ENCODE measurements at regions not wholly inside any gene's neighbourhood (a gene's known extent, or its start where the extent isn't known, plus 50 kb on each side); places are given as distances from the start of the nearest gene placed in this dataset.

- no peaks in the 10 kb centered on the region for H3K36me3 ChIP-seq (ENCODE audit: control insufficient read depth, insufficient read depth, low read length)
- WGBS (ENCODE audit: insufficient coverage, insufficient read length), result no CpG with 5 or more reads among the region's 3 CpGs
- no peaks in the 10 kb centered on the region for H3K9me3 ChIP-seq (ENCODE audit: control insufficient read depth, insufficient read depth, low read length)
- no peak for DNase-seq (ENCODE audit: low read depth, low spot score)
- no peaks in the 10 kb centered on the region; the same call in 1 of the 2 replicates for H3K4me1 ChIP-seq (ENCODE audit: control insufficient read depth, insufficient read depth, low read length)
- H3K4me3 ChIP-seq (ENCODE audit: low read length), result no peak overlapping the region
- no peak overlapping the region for H3K27ac ChIP-seq (ENCODE audit: low read length)
- no peaks in the 10 kb centered on the region for H3K27me3 ChIP-seq (ENCODE audit: control insufficient read depth, insufficient read depth, low read length)
Observed at GRCh38 chr13:103161476-103161875, 95.3 kb upstream of the SLC10A2 start.

GRCh38 chr13:103157434-103158145 lies 91.4 kb upstream of the SLC10A2 start:
- H3K4me1 ChIP-seq (ENCODE audit: control insufficient read depth, insufficient read depth, low read length), result no peaks in the 10 kb centered on the region; the same call in 1 of the 2 replicates
- DNase-seq (ENCODE audit: low read depth, low spot score), result no peak
- H3K9me3 ChIP-seq (ENCODE audit: control insufficient read depth, insufficient read depth, low read length), result no peaks in the 10 kb centered on the region
- no peaks in the 10 kb centered on the region for H3K36me3 ChIP-seq (ENCODE audit: control insufficient read depth, insufficient read depth, low read length)
- no peak overlapping the region for H3K4me3 ChIP-seq (ENCODE audit: low read length)
- WGBS (ENCODE audit: insufficient coverage, insufficient read length), result no CpG with 5 or more reads among the region's 2 CpGs
- no peak overlapping the region for H3K27ac ChIP-seq (ENCODE audit: low read length)
- no peaks in the 10 kb centered on the region for H3K27me3 ChIP-seq (ENCODE audit: control insufficient read depth, insufficient read depth, low read length)

GRCh38 chr13:103157016-103157415 lies 90.8 kb upstream of the SLC10A2 start:
- H3K27me3 ChIP-seq (ENCODE audit: control insufficient read depth, insufficient read depth, low read length), result no peaks in the 10 kb centered on the region
- H3K4me1 ChIP-seq (ENCODE audit: control insufficient read depth, insufficient read depth, low read length), result no peaks in the 10 kb centered on the region; the same call in 1 of the 2 replicates
- H3K27ac ChIP-seq (ENCODE audit: low read length), result no peak overlapping the region
- no peaks in the 10 kb centered on the region for H3K9me3 ChIP-seq (ENCODE audit: control insufficient read depth, insufficient read depth, low read length)
- DNase-seq (ENCODE audit: low read depth, low spot score), result no peak
- WGBS (ENCODE audit: insufficient coverage, insufficient read length), result no CpG with 5 or more reads among the region's 3 CpGs
- H3K4me3 ChIP-seq (ENCODE audit: low read length), result no peak overlapping the region
- no peaks in the 10 kb centered on the region for H3K36me3 ChIP-seq (ENCODE audit: control insufficient read depth, insufficient read depth, low read length)

GRCh38 chr13:103156346-103156998 lies 90.3 kb upstream of the SLC10A2 start:
- Histone ChIP-seq H3K36me3 (ENCODE audit: control insufficient read depth, insufficient read depth, low read length) (no peaks in the 10 kb centered on the region), H3K4me1 (ENCODE audit: control insufficient read depth, insufficient read depth, low read length) (no peaks in the 10 kb centered on the region; the same call in 1 of the 2 replicates), H3K27me3 (ENCODE audit: control insufficient read depth, insufficient read depth, low read length) (no peaks in the 10 kb centered on the region), H3K9me3 (ENCODE audit: control insufficient read depth, insufficient read depth, low read length) (no peaks in the 10 kb centered on the region), H3K4me3 (ENCODE audit: low read length) (no peak overlapping the region), H3K27ac (ENCODE audit: low read length) (no peak overlapping the region)
- no CpG with 5 or more reads among the region's 6 CpGs for WGBS (ENCODE audit: insufficient coverage, insufficient read length)
- DNase-seq (ENCODE audit: low read depth, low spot score), result no peak

- Histone ChIP-seq H3K4me1 (ENCODE audit: control insufficient read depth, insufficient read depth, low read length) (no peaks in the 10 kb centered on the region), H3K27ac (ENCODE audit: low read length) (no peak overlapping the region), H3K36me3 (ENCODE audit: control insufficient read depth, insufficient read depth, low read length) (no peaks in the 10 kb centered on the region), H3K9me3 (ENCODE audit: control insufficient read depth, insufficient read depth, low read length) (no peaks in the 10 kb centered on the region), H3K27me3 (ENCODE audit: control insufficient read depth, insufficient read depth, low read length) (no peaks in the 10 kb centered on the region), H3K4me3 (ENCODE audit: low read length) (no peak overlapping the region)
- no peak for DNase-seq (ENCODE audit: low read depth, low spot score)
- no CpG with 5 or more reads among the region's 2 CpGs for WGBS (ENCODE audit: insufficient coverage, insufficient read length)
Observed at GRCh38 chr13:103153466-103153865, 87.2 kb upstream of the SLC10A2 start.

GRCh38 chr13:103147961-103148360 lies 81.7 kb upstream of the SLC10A2 start:
- no peak for DNase-seq (ENCODE audit: low read depth, low spot score)

GRCh38 chr13:103145442-103145841 lies 79.2 kb upstream of the SLC10A2 start:
- H3K27me3 ChIP-seq (ENCODE audit: control insufficient read depth, insufficient read depth, low read length), result no peaks in the 10 kb centered on the region
- no peaks in the 10 kb centered on the region for H3K36me3 ChIP-seq (ENCODE audit: control insufficient read depth, insufficient read depth, low read length)
- no peak overlapping the region for H3K27ac ChIP-seq (ENCODE audit: low read length)
- no peaks in the 10 kb centered on the region for H3K4me1 ChIP-seq (ENCODE audit: control insufficient read depth, insufficient read depth, low read length)
- no peak for DNase-seq (ENCODE audit: low read depth, low spot score)
- no peak overlapping the region for H3K4me3 ChIP-seq (ENCODE audit: low read length)
- WGBS (ENCODE audit: insufficient coverage, insufficient read length), result no CpG with 5 or more reads among the region's 1 CpG
- H3K9me3 ChIP-seq (ENCODE audit: control insufficient read depth, insufficient read depth, low read length), result no peaks in the 10 kb centered on the region

More at GRCh38 chr13:103147961-103148360, 81.7 kb upstream of the SLC10A2 start:
- H3K36me3 ChIP-seq (ENCODE audit: control insufficient read depth, insufficient read depth, low read length), result no peaks in the 10 kb centered on the region
- H3K27me3 ChIP-seq (ENCODE audit: control insufficient read depth, insufficient read depth, low read length), result no peaks in the 10 kb centered on the region
- H3K4me3 ChIP-seq (ENCODE audit: low read length), result no peak overlapping the region
- H3K9me3 ChIP-seq (ENCODE audit: control insufficient read depth, insufficient read depth, low read length), result no peaks in the 10 kb centered on the region
- H3K4me1 ChIP-seq (ENCODE audit: control insufficient read depth, insufficient read depth, low read length), result no peaks in the 10 kb centered on the region
- no peak overlapping the region for H3K27ac ChIP-seq (ENCODE audit: low read length)
- no CpG with 5 or more reads among the region's 9 CpGs for WGBS (ENCODE audit: insufficient coverage, insufficient read length)

- Histone ChIP-seq H3K27me3 (ENCODE audit: control insufficient read depth, insufficient read depth, low read length) (no peaks in the 10 kb centered on the region), H3K9me3 (ENCODE audit: control insufficient read depth, insufficient read depth, low read length) (no peaks in the 10 kb centered on the region), H3K36me3 (ENCODE audit: control insufficient read depth, insufficient read depth, low read length) (no peaks in the 10 kb centered on the region), H3K4me3 (ENCODE audit: low read length) (no peak overlapping the region), H3K27ac (ENCODE audit: low read length) (no peak overlapping the region), H3K4me1 (ENCODE audit: control insufficient read depth, insufficient read depth, low read length) (no peaks in the 10 kb centered on the region)
- no peak for DNase-seq (ENCODE audit: low read depth, low spot score)
Observed at GRCh38 chr13:103143432-103143831, 77.2 kb upstream of the SLC10A2 start.

- Histone ChIP-seq H3K27me3 (ENCODE audit: control insufficient read depth, insufficient read depth, low read length) (no peaks in the 10 kb centered on the region), H3K36me3 (ENCODE audit: control insufficient read depth, insufficient read depth, low read length) (no peaks in the 10 kb centered on the region), H3K27ac (ENCODE audit: low read length) (no peak overlapping the region), H3K4me1 (ENCODE audit: control insufficient read depth, insufficient read depth, low read length) (no peaks in the 10 kb centered on the region), H3K4me3 (ENCODE audit: low read length) (no peak overlapping the region), H3K9me3 (ENCODE audit: control insufficient read depth, insufficient read depth, low read length) (no peaks in the 10 kb centered on the region)
- DNase-seq (ENCODE audit: low read depth, low spot score), result no peak
- whole genome bisulfite sequencing (ENCODE audit: insufficient coverage, insufficient read length), result no CpG with 5 or more reads among the region's 2 CpGs
Observed at GRCh38 chr13:103142151-103142550, 75.9 kb upstream of the SLC10A2 start.

- Histone ChIP-seq H3K4me1 (ENCODE audit: control insufficient read depth, insufficient read depth, low read length) (no peaks in the 10 kb centered on the region), H3K36me3 (ENCODE audit: control insufficient read depth, insufficient read depth, low read length) (no peaks in the 10 kb centered on the region), H3K9me3 (ENCODE audit: control insufficient read depth, insufficient read depth, low read length) (no peaks in the 10 kb centered on the region), H3K27me3 (ENCODE audit: control insufficient read depth, insufficient read depth, low read length) (no peaks in the 10 kb centered on the region), H3K27ac (ENCODE audit: low read length) (no peak overlapping the region), H3K4me3 (ENCODE audit: low read length) (no peak overlapping the region)
- DNase-seq (ENCODE audit: low read depth, low spot score), result peak; percentile 27
- WGBS (ENCODE audit: insufficient coverage, insufficient read length), result no CpG with 5 or more reads among the region's 5 CpGs
Observed at GRCh38 chr13:103140001-103140671, 73.9 kb upstream of the SLC10A2 start.

Measured in iPS DF 6.9 (cell line).